ENCODE measurements at regions not wholly inside any gene's neighbourhood (a gene's known extent, or its start where the extent isn't known, plus 50 kb on each side); places are given as distances from the start of the nearest gene placed in this dataset.

DNA sequence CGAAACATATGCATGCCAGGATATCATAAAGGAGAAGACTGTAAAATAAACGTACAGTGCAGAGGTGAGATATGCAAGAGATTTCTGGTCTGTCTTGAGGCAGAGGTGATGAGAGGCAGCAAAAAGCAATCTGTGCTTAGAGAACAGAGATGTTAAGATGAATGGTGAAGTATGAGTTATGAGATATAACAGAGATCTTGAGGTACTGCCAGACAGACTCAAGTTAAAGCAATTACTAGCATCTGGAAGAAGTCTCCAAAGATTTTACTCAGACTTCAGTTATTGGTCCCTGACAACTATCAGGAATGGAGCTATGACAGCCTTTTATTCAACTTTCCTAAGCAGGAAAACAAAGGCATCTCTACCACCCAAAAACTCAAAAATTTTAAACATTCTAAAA lies 122.8 kb upstream of the DST start:
- Histone ChIP-seq H4K20me1 (replicated peaks; ENCODE audit: insufficient read depth) (0 out of 2 replicates have a peak, but pooled peaks cover 6% of the 10 kb centered on the region), H3K4me1 (ENCODE audit: insufficient read depth) (peaks cover 48% of the 10 kb centered on the region), H3K4me2 (no peak overlapping the region), H3K9me2 (ENCODE audit: insufficient read depth) (no peaks in the 10 kb centered on the region), H3K79me2 (replicated peaks; ENCODE audit: insufficient read depth) (peaks cover 98% of the 10 kb centered on the region), H3K4me3 (no peak overlapping the region), H3K27me3 (ENCODE audit: insufficient read depth) (no peaks in the 10 kb centered on the region), H3F3A (replicated peaks; ENCODE audit: low read depth) (peaks cover 7% of the 10 kb centered on the region; the same call in 1 of the 2 replicates), H2AFZ (no peak overlapping the region), H3K36me3 (ENCODE audit: insufficient read depth) (no peaks in the 10 kb centered on the region), H3K27ac (ENCODE audit: low read depth) (peak overlapping the region; percentile 47)
- Mint-ChIP-seq H3K4me1 (peaks cover 41% of the 10 kb centered on the region), H3K9me3 (no peaks in the 10 kb centered on the region), H3K27ac (no peak overlapping the region), H3K36me3 (ENCODE audit: low read depth) (no peaks in the 10 kb centered on the region), H3K27me3 (ENCODE audit: insufficient read depth, low read depth, poor library complexity) (peaks cover 5% of the 10 kb centered on the region), H3K4me3 (no peak overlapping the region)
- DNase-seq (ENCODE audit: low spot score) (no peak), ATAC-seq (no peak)
- TF ChIP-seq ZNF331 (CRISPR knock-in tag; IDR thresholded peaks at IDR 0.05; ENCODE audit: low read depth) = no peak
- TF ChIP-seq POLR2AphosphoS5 (IDR thresholded peaks at IDR 0.05; ENCODE audit: low read depth) = no peak
- TF ChIP-seq NANOG (IDR thresholded peaks at IDR 0.05; ENCODE audit: borderline replicate concordance) = no peak
- TF ChIP-seq EZH2 (IDR thresholded peaks at IDR 0.05; ENCODE audit: low read depth, unreplicated experiment) = no peak
- no peak for TF ChIP-seq ZNF114 (CRISPR knock-in tag; IDR thresholded peaks at IDR 0.05)
- TF ChIP-seq STAT1 (IDR thresholded peaks at IDR 0.05; ENCODE audit: unreplicated experiment) = no peak
- no peak for TF ChIP-seq CREB1 (CRISPR knock-in tag; IDR thresholded peaks at IDR 0.05; ENCODE audit: low read depth)
- no peak for TF ChIP-seq EZH2phosphoT487 (IDR thresholded peaks at IDR 0.05; ENCODE audit: unreplicated experiment)
- TF ChIP-seq, protein P1, sequence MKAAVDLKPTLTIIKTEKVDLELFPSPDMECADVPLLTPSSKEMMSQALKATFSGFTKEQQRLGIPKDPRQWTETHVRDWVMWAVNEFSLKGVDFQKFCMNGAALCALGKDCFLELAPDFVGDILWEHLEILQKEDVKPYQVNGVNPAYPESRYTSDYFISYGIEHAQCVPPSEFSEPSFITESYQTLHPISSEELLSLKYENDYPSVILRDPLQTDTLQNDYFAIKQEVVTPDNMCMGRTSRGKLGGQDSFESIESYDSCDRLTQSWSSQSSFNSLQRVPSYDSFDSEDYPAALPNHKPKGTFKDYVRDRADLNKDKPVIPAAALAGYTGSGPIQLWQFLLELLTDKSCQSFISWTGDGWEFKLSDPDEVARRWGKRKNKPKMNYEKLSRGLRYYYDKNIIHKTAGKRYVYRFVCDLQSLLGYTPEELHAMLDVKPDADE (IDR thresholded peaks at IDR 0.05) = no peak
- TF ChIP-seq, protein P2, sequence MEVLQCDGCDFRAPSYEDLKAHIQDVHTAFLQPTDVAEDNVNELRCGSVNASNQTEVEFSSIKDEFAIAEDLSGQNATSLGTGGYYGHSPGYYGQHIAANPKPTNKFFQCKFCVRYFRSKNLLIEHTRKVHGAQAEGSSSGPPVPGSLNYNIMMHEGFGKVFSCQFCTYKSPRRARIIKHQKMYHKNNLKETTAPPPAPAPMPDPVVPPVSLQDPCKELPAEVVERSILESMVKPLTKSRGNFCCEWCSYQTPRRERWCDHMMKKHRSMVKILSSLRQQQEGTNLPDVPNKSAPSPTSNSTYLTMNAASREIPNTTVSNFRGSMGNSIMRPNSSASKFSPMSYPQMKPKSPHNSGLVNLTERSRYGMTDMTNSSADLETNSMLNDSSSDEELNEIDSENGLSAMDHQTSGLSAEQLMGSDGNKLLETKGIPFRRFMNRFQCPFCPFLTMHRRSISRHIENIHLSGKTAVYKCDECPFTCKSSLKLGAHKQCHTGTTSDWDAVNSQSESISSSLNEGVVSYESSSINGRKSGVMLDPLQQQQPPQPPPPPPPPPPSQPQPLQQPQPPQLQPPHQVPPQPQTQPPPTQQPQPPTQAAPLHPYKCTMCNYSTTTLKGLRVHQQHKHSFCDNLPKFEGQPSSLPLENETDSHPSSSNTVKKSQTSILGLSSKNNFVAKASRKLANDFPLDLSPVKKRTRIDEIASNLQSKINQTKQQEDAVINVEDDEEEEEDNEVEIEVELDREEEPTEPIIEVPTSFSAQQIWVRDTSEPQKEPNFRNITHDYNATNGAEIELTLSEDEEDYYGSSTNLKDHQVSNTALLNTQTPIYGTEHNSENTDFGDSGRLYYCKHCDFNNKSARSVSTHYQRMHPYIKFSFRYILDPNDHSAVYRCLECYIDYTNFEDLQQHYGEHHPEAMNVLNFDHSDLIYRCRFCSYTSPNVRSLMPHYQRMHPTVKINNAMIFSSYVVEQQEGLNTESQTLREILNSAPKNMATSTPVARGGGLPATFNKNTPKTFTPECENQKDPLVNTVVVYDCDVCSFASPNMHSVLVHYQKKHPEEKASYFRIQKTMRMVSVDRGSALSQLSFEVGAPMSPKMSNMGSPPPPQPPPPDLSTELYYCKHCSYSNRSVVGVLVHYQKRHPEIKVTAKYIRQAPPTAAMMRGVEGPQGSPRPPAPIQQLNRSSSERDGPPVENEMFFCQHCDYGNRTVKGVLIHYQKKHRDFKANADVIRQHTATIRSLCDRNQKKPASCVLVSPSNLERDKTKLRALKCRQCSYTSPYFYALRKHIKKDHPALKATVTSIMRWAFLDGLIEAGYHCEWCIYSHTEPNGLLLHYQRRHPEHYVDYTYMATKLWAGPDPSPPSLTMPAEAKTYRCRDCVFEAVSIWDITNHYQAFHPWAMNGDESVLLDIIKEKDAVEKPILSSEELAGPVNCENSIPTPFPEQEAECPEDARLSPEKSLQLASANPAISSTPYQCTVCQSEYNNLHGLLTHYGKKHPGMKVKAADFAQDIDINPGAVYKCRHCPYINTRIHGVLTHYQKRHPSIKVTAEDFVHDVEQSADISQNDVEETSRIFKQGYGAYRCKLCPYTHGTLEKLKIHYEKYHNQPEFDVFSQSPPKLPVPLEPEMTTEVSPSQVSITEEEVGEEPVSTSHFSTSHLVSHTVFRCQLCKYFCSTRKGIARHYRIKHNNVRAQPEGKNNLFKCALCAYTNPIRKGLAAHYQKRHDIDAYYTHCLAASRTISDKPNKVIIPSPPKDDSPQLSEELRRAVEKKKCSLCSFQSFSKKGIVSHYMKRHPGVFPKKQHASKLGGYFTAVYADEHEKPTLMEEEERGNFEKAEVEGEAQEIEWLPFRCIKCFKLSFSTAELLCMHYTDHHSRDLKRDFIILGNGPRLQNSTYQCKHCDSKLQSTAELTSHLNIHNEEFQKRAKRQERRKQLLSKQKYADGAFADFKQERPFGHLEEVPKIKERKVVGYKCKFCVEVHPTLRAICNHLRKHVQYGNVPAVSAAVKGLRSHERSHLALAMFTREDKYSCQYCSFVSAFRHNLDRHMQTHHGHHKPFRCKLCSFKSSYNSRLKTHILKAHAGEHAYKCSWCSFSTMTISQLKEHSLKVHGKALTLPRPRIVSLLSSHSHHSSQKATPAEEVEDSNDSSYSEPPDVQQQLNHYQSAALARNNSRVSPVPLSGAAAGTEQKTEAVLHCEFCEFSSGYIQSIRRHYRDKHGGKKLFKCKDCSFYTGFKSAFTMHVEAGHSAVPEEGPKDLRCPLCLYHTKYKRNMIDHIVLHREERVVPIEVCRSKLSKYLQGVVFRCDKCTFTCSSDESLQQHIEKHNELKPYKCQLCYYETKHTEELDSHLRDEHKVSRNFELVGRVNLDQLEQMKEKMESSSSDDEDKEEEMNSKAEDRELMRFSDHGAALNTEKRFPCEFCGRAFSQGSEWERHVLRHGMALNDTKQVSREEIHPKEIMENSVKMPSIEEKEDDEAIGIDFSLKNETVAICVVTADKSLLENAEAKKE (CRISPR knock-in tag; IDR thresholded peaks at IDR 0.05) = no peak
- no peak for TF ChIP-seq REST (IDR thresholded peaks at IDR 0.05; ENCODE audit: unreplicated experiment)
- no peak for TF ChIP-seq CTCF (conservative IDR thresholded peaks at IDR 0.05; ENCODE audit: low read depth in 2 of 2)
- no peak for TF ChIP-seq JUNB (IDR thresholded peaks at IDR 0.05; ENCODE audit: unreplicated experiment)

All from GM23338 (cell line).